NCI-H1105 (cell line): ENCODE measurements at regions not wholly inside any gene's neighbourhood (a gene's known extent, or its start where the extent isn't known, plus 50 kb on each side); places are given as distances from the start of the nearest gene placed in this dataset.
"Not testable (repeated sequence)": the region's sequence is repeated elsewhere in the genome, so short reads cannot be mapped to it uniquely, and the experiment has no call there.

ENCODE experiments used
- DNase-seq: peaks from one replicate; lab custom pipeline; 2025; lab: John Stamatoyannopoulos, UW

DNA sequence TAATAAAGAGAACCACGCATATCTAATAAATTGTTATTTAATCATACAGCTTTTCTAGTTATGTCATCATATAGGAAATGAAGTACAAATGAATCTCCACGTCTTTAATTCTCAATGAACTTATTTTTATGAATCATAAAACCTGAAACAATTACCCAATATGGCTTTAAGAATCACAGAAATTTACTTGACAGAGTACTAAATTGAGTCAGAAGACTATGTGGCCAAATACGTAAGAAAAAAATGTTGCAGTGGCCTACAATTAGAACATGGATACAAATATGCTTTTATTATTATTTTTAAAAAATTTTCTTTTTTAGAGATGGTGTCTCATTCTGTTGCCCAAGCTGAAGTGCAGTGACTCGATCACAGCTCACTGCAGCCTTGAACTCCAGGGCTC is 584.7 kb upstream of the SLC35B3 start:
- no peak for DNase-seq

GRCh38 chr6:9009931-9010330 is 574.6 kb upstream of the SLC35B3 start:
- DNase-seq = no peak

GRCh38 chr6:9007027-9007426 is 571.7 kb upstream of the SLC35B3 start:
- no peak for DNase-seq

DNA sequence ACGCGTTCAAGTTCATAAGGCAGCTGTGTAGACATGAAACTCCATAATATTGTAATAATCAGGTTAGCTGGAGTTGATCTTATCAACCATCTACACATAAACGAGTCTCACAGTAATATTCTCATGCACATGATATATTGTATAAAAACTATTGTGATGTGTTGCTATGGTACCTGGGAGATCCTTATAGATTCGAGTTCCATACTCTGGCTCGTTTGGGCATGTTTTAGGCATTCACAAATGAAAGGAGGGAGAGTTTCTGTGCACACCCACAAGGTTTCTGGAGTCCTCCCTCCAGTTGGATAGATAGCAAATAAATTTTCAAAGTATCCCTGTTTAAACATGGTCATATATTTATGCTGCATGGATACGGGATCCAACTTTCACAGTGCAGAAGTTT is 567.5 kb upstream of the SLC35B3 start:
- DNase-seq = peak; percentile 80

DNA sequence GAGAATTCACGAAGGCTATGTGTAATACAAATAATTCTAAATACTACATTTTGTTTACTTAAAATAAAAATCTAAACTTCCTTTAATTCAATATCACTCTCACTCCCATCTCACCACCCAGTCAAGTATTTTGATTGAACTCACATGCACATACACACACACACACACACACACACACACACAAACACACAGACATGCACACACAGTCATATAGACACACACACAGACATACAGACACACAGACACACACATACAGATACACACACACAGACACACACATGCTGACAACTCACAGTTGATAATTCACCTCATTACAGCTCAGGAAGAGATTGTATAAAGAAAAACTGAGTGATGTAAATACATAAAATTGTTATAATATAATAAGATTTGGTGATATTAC is 559.8 kb upstream of the SLC35B3 start:
- no peak for DNase-seq

GRCh38 chr6:8993111-8993510 is 557.8 kb upstream of the SLC35B3 start:
- no peak for DNase-seq

DNA sequence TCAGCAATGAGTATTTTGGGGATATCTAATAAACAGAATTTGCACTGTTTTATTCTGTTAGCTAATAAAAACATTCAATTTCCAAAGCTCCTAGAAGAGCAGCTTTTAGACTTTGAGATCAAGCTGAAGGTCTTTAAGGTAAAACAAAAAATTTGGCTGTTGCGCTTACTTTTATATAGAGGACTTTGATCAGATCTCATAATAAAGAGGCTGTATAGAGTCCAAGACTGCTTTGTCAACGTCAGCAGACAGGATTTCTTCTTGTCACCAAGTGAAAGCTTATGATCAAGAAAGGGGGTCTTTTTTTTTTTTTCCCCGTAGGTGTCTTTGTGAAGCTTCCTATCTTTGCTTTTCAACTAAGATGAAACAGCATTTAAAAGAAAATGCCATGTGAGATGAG is 556.5 kb upstream of the SLC35B3 start:
- no peak for DNase-seq

DNA sequence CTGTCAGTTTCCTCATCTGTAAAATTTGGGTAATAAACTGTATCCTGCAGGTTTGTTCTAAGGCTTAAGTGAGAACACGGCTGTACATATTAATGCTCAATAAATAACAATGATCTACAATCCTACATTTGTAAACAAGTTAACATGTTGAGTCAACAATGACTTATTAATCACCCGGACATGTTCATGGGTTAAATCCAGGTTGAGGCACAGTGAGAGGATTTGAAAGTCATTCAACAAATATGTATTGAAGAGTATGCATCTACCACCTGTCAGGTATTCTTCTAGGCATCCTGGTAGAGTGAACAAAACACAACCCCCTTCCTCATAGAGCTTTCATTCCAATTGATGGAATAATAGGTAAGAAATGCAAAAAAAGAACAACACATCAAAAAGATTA is 554.7 kb upstream of the SLC35B3 start:
- DNase-seq = no peak

- peak; percentile 71 for DNase-seq
Observed at GRCh38 chr6:8983202-8983688, 547.9 kb upstream of the SLC35B3 start.

DNA sequence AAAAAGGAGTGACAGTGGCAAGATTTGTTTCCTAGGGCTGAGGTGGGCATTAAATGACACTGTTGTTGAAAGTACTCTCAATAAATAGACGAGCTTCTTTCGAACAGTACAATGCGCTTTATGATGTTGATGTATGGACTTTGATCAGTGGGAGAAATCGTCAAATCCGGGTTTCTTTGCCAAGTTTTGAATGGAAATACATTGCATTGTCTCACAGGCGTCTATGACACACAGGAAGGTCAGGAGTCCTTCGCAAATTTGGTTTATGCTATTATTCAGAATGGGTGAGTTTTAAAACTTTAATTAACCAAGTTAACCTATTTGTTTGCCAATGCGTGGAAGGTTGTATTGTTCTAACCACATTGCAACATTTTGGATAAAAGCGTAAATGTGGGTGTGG is 547.3 kb upstream of the SLC35B3 start:
- DNase-seq = no peak

DNA sequence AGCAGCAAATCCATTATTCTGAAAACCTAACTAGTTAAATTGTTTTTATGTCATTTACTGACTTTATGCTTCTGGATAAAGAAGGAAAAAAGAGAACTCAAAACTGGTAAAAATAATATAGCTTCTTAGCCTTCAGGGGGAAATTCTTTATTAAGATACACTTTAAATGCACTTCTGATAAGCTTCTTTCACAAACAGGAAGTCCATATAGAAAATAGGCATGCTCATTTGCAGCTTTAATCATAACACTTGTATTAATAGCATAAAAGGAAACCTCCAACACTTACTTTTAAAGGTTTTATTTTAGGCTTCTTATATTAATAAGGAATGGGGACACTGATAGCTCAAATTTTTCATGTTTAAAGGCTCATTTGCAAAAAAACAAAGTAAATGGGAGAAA is 538.0 kb upstream of the SLC35B3 start:
- no peak for DNase-seq

DNA sequence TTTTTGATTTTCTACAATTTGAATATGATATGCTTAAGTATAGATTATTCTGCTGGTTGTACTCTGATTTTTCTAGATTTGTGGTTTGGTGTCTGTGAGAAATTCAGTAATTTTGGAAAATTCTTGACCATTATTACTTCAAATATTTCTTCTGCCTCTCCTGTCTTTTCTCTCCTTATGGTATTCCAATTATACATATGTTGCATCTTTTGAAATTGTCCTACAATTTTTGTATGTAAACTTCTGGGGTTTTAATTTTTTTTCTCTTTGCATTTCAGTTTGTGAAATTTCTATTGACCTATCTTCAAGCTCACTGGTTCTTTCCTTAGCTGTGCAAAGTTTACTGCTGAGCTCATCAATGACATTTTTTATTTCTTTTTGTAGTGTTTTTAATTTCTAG is 534.4 kb upstream of the SLC35B3 start:
- no peak for DNase-seq

GRCh38 chr6:8958894-8959511 is 523.7 kb upstream of the SLC35B3 start:
- DNase-seq = no peak

- no peak for DNase-seq
Observed at GRCh38 chr6:8953310-8953709, 518.0 kb upstream of the SLC35B3 start.

GRCh38 chr6:8948733-8949132 is 513.4 kb upstream of the SLC35B3 start:
- DNase-seq = no peak

GRCh38 chr6:8947900-8948299 is 512.6 kb upstream of the SLC35B3 start:
- no peak for DNase-seq

DNA sequence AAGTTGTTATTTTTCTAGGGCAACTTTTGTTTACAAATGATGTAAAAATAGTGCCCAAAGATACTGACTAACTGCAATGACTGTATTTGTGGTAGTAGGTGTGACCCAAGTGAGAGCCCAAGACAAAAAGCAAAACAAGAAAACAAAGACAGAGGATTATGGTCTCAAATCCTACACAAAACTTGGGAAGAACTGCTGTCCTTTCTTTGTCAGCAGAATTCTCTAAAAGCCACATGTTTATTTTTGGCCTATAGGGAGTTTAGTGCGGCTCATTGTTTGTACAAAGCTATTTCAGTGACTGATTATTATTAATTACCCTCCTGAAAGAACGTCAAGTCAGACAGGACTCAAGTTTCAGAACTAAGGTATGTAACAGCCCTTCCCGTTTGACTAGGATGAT is 509.2 kb upstream of the SLC35B3 start:
- no peak for DNase-seq

DNA sequence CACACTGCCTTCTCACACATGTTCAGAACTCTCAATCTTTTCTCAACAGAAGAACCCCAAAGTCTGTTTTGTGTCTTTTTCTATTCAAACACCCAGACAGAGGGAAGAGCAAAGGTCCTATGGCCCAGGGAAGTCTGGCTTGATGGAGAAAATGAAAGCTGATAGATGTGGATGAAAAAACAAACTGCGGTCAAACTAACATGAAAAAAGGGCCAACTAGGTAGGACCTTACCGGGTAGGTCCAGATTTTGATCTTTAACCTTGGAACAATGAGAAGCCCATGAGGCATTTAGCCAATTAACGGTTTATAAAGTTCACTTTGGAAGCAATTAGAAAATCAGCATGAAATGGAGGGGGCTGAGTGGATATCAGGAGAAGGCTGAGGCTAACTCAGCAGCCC is 507.7 kb upstream of the SLC35B3 start:
- DNase-seq = no peak

DNA sequence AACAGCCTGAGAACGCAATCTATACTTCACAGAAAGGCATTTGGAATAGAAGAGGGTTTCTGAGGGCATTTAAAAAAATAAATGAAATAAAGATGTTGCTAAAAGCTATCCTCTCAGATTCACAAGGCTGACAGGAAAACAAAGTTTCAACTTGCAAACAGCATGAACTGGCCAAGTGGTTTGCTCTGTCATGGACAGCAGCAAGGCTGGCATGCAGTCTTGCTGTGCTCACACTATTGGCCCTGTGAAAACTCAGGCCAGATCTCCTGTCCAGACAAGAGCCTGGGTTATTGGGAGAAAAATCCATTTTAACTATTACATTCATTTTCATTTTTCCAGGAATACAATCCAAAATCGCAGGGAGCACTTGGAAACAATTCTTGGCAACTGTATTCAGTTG is 506.2 kb upstream of the SLC35B3 start:
- DNase-seq = no peak

DNA sequence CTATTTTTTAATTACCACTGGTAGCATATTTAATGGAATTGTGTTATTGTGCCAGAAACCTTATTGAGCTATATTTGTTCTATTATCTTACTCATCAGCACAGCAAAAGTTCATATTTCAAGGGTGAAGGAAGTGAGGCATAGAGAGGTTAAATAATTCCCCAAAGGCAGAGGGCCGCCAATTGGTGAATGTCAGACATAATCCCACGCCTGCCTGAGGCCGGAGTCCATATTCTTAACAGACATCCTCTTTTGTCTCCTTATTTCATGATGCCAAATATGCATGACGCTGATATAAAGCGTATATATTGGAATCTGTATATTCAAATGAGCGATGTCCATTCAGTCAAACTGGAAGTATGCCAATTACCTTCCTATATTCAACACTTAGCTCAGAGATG is 505.0 kb upstream of the SLC35B3 start:
- peak; percentile 62 for DNase-seq

- DNase-seq = peak; percentile 34
Observed at GRCh38 chr6:8939615-8940014, 504.3 kb upstream of the SLC35B3 start.

DNA sequence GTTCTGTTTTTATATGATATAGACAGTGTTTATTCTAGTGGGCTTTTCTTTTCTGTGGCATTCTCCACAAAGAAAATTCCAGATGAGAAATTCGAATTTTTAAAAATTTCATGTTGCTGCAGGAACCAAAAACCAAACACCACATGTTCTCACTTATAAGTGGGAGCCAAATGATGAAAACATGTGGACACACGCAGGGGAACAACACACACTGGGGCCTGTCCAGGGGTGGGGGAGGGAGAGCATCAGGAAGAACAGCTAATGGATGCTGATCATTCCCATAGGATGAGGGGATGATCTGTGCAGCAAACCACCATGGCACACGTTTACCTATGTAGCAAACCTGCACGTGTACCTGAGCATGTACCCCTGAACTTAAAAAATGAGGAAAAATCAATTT is 499.0 kb upstream of the SLC35B3 start:
- DNase-seq = no peak

- DNase-seq = no peak
Observed at GRCh38 chr6:8930009-8930408, 494.7 kb upstream of the SLC35B3 start.

GRCh38 chr6:8920244-8920643 is 484.9 kb upstream of the SLC35B3 start:
- DNase-seq = not testable (repeated sequence)

DNA sequence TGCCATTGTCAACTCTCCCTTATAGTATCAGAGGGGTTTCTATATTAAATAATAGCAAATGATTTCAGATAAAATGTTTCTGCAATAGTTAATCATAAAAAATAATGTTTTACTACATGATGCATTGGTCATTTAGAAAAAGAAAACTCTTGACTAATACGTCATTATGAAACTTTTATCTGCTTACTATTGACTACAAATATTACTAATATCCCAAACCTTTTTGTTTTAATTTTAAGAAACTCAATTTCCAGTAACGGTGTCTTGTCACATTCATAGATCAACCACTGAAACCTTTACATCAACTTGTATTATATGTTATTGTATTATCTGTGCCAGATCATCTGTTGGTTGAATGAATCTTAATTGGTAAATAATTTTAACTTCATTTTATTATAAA is 482.9 kb upstream of the SLC35B3 start:
- no peak for DNase-seq
